ENCODE measurements at regions not wholly inside any gene's neighbourhood (a gene's known extent, or its start where the extent isn't known, plus 50 kb on each side); places are given as distances from the start of the nearest gene placed in this dataset.

- intact Hi-C loops (cut with micrococcal nuclease) = no loop called here
These were observed 543.5 kb upstream of the ADARB2 start for GRCh38 chr10:2280713-2281300.

GRCh38 chr10:2279711-2280110, 542.4 kb upstream of the ADARB2 start:
- intact Hi-C loops (cut with micrococcal nuclease) = no loop called here

GRCh38 chr10:2278363-2278762, 541.0 kb upstream of the ADARB2 start:
- intact Hi-C loops (cut with micrococcal nuclease) = no loop called here

GRCh38 chr10:2263561-2263960, 526.2 kb upstream of the ADARB2 start:
- intact Hi-C loops (cut with micrococcal nuclease) = no loop called here

- intact Hi-C loops (cut with micrococcal nuclease) = no loop called here
These were observed 525.6 kb upstream of the ADARB2 start for GRCh38 chr10:2262878-2263277.

- intact Hi-C loops (cut with micrococcal nuclease) = no loop called here
These were observed 525.0 kb upstream of the ADARB2 start for GRCh38 chr10:2262333-2262732.

GRCh38 chr10:2256241-2256640, 518.9 kb upstream of the ADARB2 start:
- intact Hi-C loops (cut with micrococcal nuclease) = no loop called here

- intact Hi-C loops (cut with micrococcal nuclease) = no loop called here
These were observed 514.8 kb upstream of the ADARB2 start for GRCh38 chr10:2252096-2252495.

- intact Hi-C loops (cut with micrococcal nuclease) = no loop called here
These were observed 514.3 kb upstream of the ADARB2 start for GRCh38 chr10:2251631-2252030.

- intact Hi-C loops (cut with micrococcal nuclease) = no loop called here
These were observed 509.4 kb upstream of the ADARB2 start for GRCh38 chr10:2246747-2247146.

- intact Hi-C loops (cut with micrococcal nuclease) = no loop called here
These were observed 508.3 kb upstream of the ADARB2 start for GRCh38 chr10:2245580-2245979.

- intact Hi-C loops (cut with micrococcal nuclease) = no loop called here
These were observed 507.1 kb upstream of the ADARB2 start for GRCh38 chr10:2244471-2244870.

- intact Hi-C loops (cut with micrococcal nuclease) = no loop called here
These were observed 499.6 kb upstream of the ADARB2 start for GRCh38 chr10:2236876-2237275.

- intact Hi-C loops (cut with micrococcal nuclease) = no loop called here
These were observed 495.2 kb upstream of the ADARB2 start for GRCh38 chr10:2232479-2232878.

GRCh38 chr10:2230478-2230877, 493.2 kb upstream of the ADARB2 start:
- intact Hi-C loops (cut with micrococcal nuclease) = no loop called here

- intact Hi-C loops (cut with micrococcal nuclease) = no loop called here
These were observed 491.1 kb upstream of the ADARB2 start for GRCh38 chr10:2228320-2228901.

- intact Hi-C loops (cut with micrococcal nuclease) = no loop called here
These were observed 488.3 kb upstream of the ADARB2 start for GRCh38 chr10:2225609-2226008.

GRCh38 chr10:2223548-2224320, 486.4 kb upstream of the ADARB2 start:
- intact Hi-C loops (cut with micrococcal nuclease) = no loop called here

- intact Hi-C loops (cut with micrococcal nuclease) = no loop called here
These were observed 485.3 kb upstream of the ADARB2 start for GRCh38 chr10:2222631-2223030.

- intact Hi-C loops (cut with micrococcal nuclease) = no loop called here
These were observed 477.5 kb upstream of the ADARB2 start for GRCh38 chr10:2214805-2215204.

GRCh38 chr10:2214092-2214491, 476.8 kb upstream of the ADARB2 start:
- intact Hi-C loops (cut with micrococcal nuclease) = no loop called here

GRCh38 chr10:2212244-2212834, 475.0 kb upstream of the ADARB2 start:
- intact Hi-C loops (cut with micrococcal nuclease) = no loop called here

All from T-helper 2 cell treated with Interferon-gamma antibody and Interleukin-4, amounts not matched to agents 100 ng/mL and 5 ng/mL, for 36 hours (primary cell).